Anterior cingulate cortex (tissue), 58 donors: ENCODE measurements at regions not wholly inside any gene's neighbourhood (a gene's known extent, or its start where the extent isn't known, plus 50 kb on each side); places are given as distances from the start of the nearest gene placed in this dataset.
A peak's percentile ranks its signal among the peaks of the same experiment; 100 is the strongest.

Experiments
- DNase-seq, 58 donors: peaks; one replicate each; lab custom pipeline; 2025; lab: John Stamatoyannopoulos, UW

- DNase-seq = no peak
These were observed 2381.1 kb upstream of the AGA start for GRCh38 chr4:179823342-179823741.

- DNase-seq = no peak
These were observed 2389.0 kb upstream of the AGA start for GRCh38 chr4:179831274-179831673.

GRCh38 chr4:179836179-179837075 is 2394.2 kb upstream of the AGA start:
- DNase-seq = no peak

GRCh38 chr4:179843370-179843769 is 2399.8 kb upstream of the TENM3 start:
- no peak for DNase-seq

- no peak for DNase-seq
These were observed 2387.7 kb upstream of the TENM3 start for GRCh38 chr4:179855469-179855868.

GRCh38 chr4:179858221-179858620 is 2385.0 kb upstream of the TENM3 start:
- no peak for DNase-seq

GRCh38 chr4:179867300-179867878 is 2375.8 kb upstream of the TENM3 start:
- peak in 32 of 58 donors; percentile 0 to 49 (median 5) for DNase-seq

- DNase-seq = no peak
These were observed 2371.5 kb upstream of the TENM3 start for GRCh38 chr4:179871726-179872125.

GRCh38 chr4:179872755-179873154 is 2370.4 kb upstream of the TENM3 start:
- DNase-seq = no peak

GRCh38 chr4:179880756-179881155 is 2362.4 kb upstream of the TENM3 start:
- DNase-seq = no peak

GRCh38 chr4:179894066-179894778 is 2349.0 kb upstream of the TENM3 start:
- no peak for DNase-seq

- DNase-seq = no peak
These were observed 2323.6 kb upstream of the TENM3 start for GRCh38 chr4:179919587-179919986.

- no peak for DNase-seq
These were observed 2315.7 kb upstream of the TENM3 start for GRCh38 chr4:179927473-179927872.

GRCh38 chr4:179941911-179942310 is 2301.3 kb upstream of the TENM3 start:
- DNase-seq = no peak

GRCh38 chr4:179976777-179977176 is 2266.4 kb upstream of the TENM3 start:
- DNase-seq = no peak

GRCh38 chr4:179977378-179977777 is 2265.8 kb upstream of the TENM3 start:
- no peak for DNase-seq

GRCh38 chr4:179981161-179981560 is 2262.0 kb upstream of the TENM3 start:
- DNase-seq = no peak

- DNase-seq = no peak
These were observed 2253.2 kb upstream of the TENM3 start for GRCh38 chr4:179989975-179990374.

- no peak for DNase-seq
These were observed 2233.9 kb upstream of the TENM3 start for GRCh38 chr4:180009316-180009715.

- peak in 9 of 58 donors; percentile 0 to 11 (median 1) for DNase-seq
These were observed 2214.5 kb upstream of the TENM3 start for GRCh38 chr4:180028682-180029081.

GRCh38 chr4:180031330-180031729 is 2211.9 kb upstream of the TENM3 start:
- no peak for DNase-seq
